Daoy (cell line): ENCODE measurements at regions not wholly inside any gene's neighbourhood (a gene's known extent, or its start where the extent isn't known, plus 50 kb on each side); places are given as distances from the start of the nearest gene placed in this dataset.

Experiments used
- DNase-seq: peaks from one replicate; pipeline ENCODE4 v3.0.0-alpha.2; 2015; ENCODE audit warnings: low read depth

DNA sequence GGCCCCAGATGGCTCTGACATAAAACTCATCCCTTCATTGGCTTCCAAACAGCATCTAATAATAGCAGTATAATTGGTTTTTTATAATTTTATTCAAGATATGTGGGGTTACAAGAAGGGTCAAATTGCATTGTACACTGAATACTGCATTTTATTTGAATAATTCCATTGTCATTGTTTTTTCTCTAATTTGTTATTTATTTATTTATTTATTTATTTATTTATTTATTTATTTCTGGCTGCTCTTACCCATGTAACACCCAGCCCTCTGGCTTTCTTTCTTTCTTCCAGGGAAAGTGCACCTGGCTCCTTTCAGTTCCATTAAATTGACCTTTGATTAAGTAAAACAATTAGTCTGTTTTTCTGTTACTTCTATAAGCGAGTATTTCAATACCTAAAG is 210.1 kb downstream of the CDH9 start:
- DNase-seq = no peak

DNA sequence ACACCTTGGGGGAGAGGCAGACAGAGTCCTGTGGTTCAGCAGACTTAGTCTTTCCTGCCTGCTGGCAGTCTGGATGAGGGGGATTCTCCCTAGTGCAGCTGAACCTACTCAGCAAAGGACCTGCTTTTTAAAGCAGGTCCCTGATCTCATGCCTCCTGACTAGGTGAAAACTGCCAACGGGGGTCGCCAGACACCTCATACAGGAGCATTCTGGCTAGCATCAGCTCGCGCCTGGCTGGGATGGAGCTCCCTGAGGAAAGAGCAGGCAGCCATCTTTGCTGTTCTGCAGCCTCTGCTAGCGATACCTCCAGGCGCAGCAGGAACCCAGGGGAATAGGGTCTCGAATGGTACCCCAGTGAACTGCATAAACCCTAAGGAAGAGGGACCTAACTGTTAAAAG is 225.2 kb downstream of the CDH9 start:
- no peak for DNase-seq

DNA sequence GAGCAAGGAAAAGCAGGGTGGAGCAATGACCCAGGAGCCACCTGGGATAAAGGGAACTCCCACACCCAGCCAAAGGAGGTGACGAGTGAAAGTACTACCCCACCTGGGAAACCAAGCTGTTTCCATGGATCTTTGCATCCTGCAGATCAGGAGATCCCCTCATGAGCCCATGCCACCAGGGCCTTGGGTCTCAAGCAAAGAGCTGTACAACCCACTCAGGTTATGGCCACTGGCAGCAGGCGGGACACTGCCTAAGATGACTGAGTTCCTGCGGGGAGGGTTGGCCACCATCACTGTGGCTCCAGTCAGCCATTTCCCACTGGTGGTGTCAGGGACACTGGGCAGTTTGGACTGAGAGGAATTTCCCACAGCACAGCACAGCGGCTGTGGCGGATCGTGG is 225.7 kb downstream of the CDH9 start:
- DNase-seq = no peak

DNA sequence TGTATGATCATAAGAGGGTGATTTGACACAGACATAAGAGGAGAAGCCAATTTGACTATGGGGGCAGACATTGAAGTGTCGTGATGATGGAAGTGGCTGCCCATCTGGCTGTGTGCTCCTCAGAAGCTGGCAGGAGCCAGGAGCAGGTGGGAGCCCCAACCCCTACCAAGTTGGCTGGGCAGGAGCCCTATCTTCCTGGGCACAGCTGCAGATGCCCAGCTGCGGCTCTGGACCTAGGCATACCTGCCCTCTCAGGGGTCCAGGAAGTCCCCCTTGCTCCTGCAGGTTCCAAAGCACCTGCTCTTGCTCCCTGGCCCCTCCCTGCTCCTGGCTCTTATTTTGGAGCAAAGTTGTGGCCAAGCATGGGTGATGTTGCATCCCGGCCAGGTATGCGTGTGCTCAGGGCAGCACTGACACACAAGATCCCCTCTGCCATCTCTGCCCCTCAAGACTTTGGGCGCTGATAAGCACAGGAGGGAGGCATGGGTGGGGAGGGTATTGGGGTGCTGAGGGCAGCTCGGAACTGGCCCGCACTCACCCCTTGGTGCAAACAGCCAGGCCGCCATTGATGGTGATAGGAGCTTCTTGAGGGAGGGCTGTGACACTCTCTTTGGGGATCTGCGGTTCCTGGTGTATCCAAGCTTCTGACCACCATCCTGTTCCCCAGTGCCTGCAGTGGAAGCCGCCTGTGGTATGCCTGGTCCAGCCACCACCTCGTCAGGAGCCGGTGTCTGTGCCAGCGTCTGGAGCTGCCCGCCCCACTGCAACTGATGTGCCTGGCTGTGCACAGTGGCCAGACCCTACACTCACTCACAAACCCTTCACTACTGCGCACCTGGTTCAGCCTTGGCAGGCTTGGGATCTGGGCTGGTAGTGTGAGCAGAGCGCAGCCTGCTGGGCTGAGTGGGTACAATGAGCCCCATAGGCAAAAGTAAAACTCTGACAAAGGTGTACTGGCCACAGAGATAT is 230.9 kb downstream of the CDH9 start:
- no peak for DNase-seq

- DNase-seq = no peak
These were observed 233.3 kb downstream of the CDH9 start for GRCh38 chr5:26805076-26805475.

GRCh38 chr5:26802944-26803343 is 235.4 kb downstream of the CDH9 start:
- no peak for DNase-seq

DNA sequence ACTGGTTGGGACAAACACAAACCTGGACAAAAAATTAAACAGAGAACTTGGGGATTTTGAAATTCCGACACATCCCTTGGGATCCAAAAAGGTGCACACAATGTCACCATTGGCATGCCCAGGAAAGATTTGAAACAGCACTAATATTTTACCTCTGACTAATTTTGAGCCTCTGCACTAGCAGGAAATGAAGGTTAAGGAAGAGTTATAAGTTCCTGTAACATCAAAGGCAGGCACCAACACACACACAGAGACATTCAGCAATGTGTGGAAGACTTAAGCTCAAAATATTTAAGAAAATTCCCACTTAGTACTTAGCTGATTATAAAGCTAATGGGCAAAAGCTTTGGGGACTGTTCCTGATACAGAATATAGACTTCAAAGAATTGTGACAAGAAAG is 247.0 kb downstream of the CDH9 start:
- no peak for DNase-seq

DNA sequence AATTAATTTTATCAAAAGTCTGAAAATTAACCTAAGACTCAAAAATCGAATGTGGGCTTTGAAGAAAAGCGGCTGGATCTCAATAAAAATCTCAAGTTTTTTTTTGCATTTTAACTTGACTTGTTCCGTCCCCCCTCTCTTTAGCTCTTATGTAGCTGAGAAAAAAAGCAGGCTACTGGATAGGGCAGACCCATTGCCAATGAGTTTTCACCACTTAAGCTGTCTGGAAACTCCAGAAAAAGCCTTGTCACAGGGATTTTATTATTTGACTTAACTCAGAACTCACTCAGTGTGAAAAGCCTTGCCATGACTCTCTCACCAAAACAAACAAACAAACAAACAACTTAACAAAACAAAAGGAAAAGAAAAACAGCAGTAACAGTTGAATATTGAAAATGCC is 247.4 kb downstream of the CDH9 start:
- DNase-seq = no peak

GRCh38 chr5:26763215-26763614 is 275.2 kb downstream of the CDH9 start:
- no peak for DNase-seq

- no peak for DNase-seq
These were observed 276.9 kb downstream of the CDH9 start for GRCh38 chr5:26761446-26761845.

DNA sequence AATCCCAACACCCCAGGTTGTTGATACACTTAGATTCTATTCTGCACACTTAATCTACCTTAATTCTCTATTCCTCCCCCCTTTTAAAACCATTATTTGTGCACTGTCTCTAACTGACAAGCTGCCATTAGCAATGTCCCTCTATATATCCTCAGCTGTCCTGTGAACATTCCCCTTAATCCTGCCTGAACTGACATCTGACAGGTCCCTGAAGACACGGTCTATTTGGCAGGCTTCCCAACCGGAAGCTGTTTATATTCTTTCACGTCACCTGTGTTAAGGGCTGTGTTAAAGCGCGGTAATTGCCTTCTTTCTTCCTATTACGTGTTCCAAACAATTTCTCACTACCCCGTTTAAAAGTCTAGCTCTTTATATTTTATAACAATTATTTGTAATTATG is 277.3 kb downstream of the CDH9 start:
- DNase-seq = no peak

GRCh38 chr5:26757941-26758340 is 280.4 kb downstream of the CDH9 start:
- no peak for DNase-seq

GRCh38 chr5:26749829-26750228 is 288.6 kb downstream of the CDH9 start:
- DNase-seq = no peak

GRCh38 chr5:26740182-26740581 is 298.2 kb downstream of the CDH9 start:
- DNase-seq = no peak

DNA sequence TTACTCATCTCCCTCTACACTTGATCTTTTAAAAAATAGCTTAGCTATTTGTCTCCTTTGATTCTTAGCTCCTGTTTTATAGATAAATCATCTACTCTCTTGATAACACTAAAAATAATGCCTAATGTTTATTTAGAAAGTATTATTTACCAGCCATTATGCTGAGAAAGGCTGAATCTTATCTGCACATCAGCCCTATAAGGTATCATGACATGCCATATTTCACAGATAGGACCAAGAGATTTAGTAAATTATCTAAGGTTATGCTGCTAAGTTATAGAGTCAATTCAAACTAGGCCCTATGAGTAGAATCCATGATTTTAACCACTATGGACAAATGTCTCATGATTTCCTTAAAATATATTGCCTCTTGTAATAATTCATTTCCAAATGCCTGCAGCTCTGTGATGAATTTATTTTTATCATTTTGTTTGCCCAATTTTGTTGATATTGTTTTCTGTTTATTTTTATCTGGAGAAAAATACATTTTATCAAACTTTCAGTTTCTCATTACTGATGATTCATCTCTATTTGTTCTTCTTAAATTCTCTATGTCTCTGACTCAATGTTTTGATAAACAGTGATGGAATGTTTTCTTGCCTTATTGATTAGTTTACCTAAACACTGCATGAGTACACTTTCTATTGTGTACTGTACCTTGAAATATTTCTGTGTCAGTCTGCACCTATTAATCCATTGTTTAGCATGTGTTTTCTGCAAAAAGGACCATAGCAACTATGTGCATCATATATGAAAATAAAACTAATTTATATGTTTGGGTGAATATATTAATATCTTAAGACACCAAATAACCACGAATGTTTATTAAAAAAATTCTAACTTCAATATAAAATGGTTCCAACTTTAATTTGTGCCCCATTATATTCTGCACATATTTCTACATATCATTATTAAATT is 300.8 kb downstream of the CDH9 start:
- no peak for DNase-seq

DNA sequence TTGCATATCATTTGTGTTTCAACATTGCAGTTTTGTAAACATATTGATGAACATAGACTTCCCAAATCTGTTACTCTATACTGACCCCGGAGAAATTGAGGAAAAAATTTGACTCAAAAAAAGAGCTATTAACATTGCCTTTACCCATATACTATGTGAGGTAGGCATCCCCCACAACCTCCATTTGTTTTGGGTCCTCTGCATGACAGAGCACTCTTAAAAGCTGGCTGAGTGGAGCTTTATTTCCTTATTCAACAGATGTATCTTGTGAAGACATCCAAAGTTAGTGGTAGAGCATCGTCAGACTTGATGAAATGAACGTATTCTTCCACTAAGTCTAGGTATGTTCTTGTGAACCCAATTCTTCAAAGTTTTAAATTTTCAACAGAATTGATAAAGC is 310.5 kb downstream of the CDH9 start:
- DNase-seq = no peak

DNA sequence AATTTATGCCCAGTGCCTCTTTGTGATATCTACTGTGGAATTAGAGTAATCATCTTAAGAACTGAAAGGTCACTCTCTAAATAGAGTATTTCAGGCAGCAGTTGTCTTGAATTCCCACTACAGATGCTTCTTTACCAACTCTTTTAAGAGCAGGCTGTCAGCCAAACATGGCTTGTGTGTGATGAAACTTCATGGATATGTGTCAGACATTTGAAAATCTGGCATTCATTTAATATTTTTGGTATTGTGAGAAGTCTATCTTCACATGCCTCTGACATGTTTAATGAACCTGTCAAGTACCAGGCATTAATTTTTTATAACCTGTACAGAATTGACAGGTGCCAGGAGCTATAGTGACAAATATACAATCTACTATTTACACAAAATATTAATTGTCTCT is 318.6 kb downstream of the CDH9 start:
- no peak for DNase-seq

- DNase-seq = peak; percentile 4
These were observed 337.5 kb downstream of the CDH9 start for GRCh38 chr5:26700759-26701384.

DNA sequence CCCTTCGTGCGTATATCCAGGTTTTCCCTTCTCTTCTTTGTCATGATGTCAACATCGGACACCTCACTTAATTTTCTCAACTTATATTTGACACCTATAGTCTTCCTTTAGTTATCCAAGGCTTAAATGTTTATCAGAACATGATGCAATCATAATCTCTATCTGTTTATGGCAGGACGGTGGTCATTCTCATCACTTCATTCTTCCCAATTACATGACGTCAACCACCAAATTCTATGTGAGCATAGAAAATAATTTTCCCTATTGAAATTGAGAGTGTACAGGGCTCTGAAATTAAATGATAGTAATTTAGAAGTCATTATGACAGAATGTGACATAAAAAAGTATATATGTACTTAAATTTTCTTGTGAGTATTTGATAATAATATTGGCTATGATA is 345.4 kb downstream of the CDH9 start:
- no peak for DNase-seq

- no peak for DNase-seq
These were observed 346.9 kb downstream of the CDH9 start for GRCh38 chr5:26691486-26691885.

DNA sequence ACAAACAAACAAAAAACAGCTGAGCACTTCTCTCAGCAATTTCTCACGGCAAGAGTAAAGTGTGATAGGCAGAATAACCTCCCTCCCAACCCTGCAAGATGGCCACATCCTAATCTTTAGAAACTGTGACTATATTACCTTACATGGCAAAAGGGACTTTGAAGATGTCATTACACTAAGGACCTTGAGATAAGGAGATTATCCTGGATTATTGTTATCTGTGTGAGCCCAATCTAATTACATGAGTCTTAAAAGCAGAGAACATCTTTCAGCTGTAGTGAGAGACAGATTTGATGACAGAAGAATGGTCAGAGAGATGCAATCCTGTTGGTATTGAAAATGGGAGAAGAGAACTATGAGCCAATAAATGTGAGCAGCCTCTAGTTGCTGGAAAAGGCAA is 347.9 kb downstream of the CDH9 start:
- no peak for DNase-seq

DNA sequence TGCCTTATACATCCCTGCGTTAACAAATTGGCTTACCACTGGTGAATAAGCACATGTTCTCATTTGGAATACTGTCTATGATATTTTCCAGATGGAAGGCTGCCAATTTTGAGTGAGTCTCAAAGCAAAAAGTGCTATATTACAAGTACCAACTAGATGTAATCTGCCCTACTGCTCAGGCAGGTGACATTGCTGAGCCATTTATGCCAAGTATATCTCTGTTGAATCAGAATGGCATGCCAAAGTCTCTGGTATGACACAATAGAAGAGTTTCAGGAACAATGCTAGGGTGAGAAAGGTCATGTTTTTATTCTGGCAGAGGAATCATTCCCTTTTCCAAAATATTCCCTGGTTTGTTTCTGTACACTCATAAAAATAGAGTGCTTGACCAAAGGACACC is 356.5 kb downstream of the CDH9 start:
- no peak for DNase-seq
